ENCODE measurements at regions not wholly inside any gene's neighbourhood (a gene's known extent, or its start where the extent isn't known, plus 50 kb on each side); places are given as distances from the start of the nearest gene placed in this dataset.

- TF ChIP-seq FOXP2 (optimal IDR thresholded peaks at IDR 0.05; ENCODE audit: borderline replicate concordance, extremely low read depth, extremely low read length, insufficient read depth), result no peak
- no peak for TF ChIP-seq REST (IDR thresholded peaks at IDR 0.05; ENCODE audit: insufficient read depth in 1 of 2, low read depth in 2 of 2, low read length in 2 of 2)
- no peak for TF ChIP-seq POLR2AphosphoS5 (IDR thresholded peaks at IDR 0.05; ENCODE audit: low read depth, low read length)
Observed at GRCh38 chr2:7824211-7824610, 857.6 kb upstream of the ID2 start.

- TF ChIP-seq REST (IDR thresholded peaks at IDR 0.05; ENCODE audit: insufficient read depth in 1 of 2, low read depth in 2 of 2, low read length in 2 of 2), result no peak
- TF ChIP-seq POLR2AphosphoS5 (IDR thresholded peaks at IDR 0.05; ENCODE audit: low read depth, low read length), result no peak
- TF ChIP-seq FOXP2 (optimal IDR thresholded peaks at IDR 0.05; ENCODE audit: borderline replicate concordance, extremely low read depth, extremely low read length, insufficient read depth), result no peak
- no peak for TF ChIP-seq TAF1 (IDR thresholded peaks at IDR 0.05; ENCODE audit: borderline replicate concordance, insufficient read depth, low read length)
- no peak for TF ChIP-seq SIN3A (IDR thresholded peaks at IDR 0.05; ENCODE audit: borderline replicate concordance, insufficient read depth, low read length)
Observed at GRCh38 chr2:7825591-7826312, 856.1 kb upstream of the ID2 start.

- no peak for TF ChIP-seq SIN3A (IDR thresholded peaks at IDR 0.05; ENCODE audit: borderline replicate concordance, insufficient read depth, low read length)
- no peak for TF ChIP-seq FOXP2 (optimal IDR thresholded peaks at IDR 0.05; ENCODE audit: borderline replicate concordance, extremely low read depth, extremely low read length, insufficient read depth)
- no peak for TF ChIP-seq TAF1 (IDR thresholded peaks at IDR 0.05; ENCODE audit: borderline replicate concordance, insufficient read depth, low read length)
- no peak for TF ChIP-seq REST (IDR thresholded peaks at IDR 0.05; ENCODE audit: insufficient read depth in 1 of 2, low read depth in 2 of 2, low read length in 2 of 2)
- no peak for TF ChIP-seq POLR2AphosphoS5 (IDR thresholded peaks at IDR 0.05; ENCODE audit: low read depth, low read length)
Observed at GRCh38 chr2:7826656-7827055, 855.2 kb upstream of the ID2 start.

- TF ChIP-seq TAF1 (IDR thresholded peaks at IDR 0.05; ENCODE audit: borderline replicate concordance, insufficient read depth, low read length), result no peak
- TF ChIP-seq POLR2AphosphoS5 (IDR thresholded peaks at IDR 0.05; ENCODE audit: low read depth, low read length), result no peak
- TF ChIP-seq FOXP2 (optimal IDR thresholded peaks at IDR 0.05; ENCODE audit: borderline replicate concordance, extremely low read depth, extremely low read length, insufficient read depth), result no peak
- TF ChIP-seq SIN3A (IDR thresholded peaks at IDR 0.05; ENCODE audit: borderline replicate concordance, insufficient read depth, low read length), result no peak
- no peak for TF ChIP-seq REST (IDR thresholded peaks at IDR 0.05; ENCODE audit: insufficient read depth in 1 of 2, low read depth in 2 of 2, low read length in 2 of 2)
Observed at GRCh38 chr2:7829241-7829640, 852.6 kb upstream of the ID2 start.

DNA sequence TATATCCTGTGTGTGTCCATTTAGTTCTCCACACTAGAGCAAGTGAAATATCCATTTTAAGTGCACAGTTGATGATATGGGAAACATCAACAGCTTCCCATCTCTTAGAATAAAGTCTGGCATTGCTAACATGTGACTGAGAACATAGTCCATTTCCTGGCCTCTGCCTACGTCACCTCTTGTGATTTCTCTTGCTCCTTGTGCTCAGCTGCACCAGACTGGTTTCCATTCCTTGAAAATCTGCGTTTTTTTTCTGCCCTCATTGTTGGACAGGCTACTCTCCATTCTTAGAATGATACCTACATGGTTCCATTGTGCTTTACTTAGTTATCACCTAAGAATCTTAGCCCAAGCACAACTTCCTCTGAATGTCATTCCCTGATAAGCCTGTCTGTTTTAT, 851.2 kb upstream of the ID2 start:
- no peak for TF ChIP-seq FOXP2 (optimal IDR thresholded peaks at IDR 0.05; ENCODE audit: borderline replicate concordance, extremely low read depth, extremely low read length, insufficient read depth)
- no peak for TF ChIP-seq TAF1 (IDR thresholded peaks at IDR 0.05; ENCODE audit: borderline replicate concordance, insufficient read depth, low read length)
- TF ChIP-seq SIN3A (IDR thresholded peaks at IDR 0.05; ENCODE audit: borderline replicate concordance, insufficient read depth, low read length), result no peak
- TF ChIP-seq REST (IDR thresholded peaks at IDR 0.05; ENCODE audit: insufficient read depth in 1 of 2, low read depth in 2 of 2, low read length in 2 of 2), result no peak
- no peak for TF ChIP-seq POLR2AphosphoS5 (IDR thresholded peaks at IDR 0.05; ENCODE audit: low read depth, low read length)
